RWPE2 (cell line): ENCODE measurements at regions not wholly inside any gene's neighbourhood (a gene's known extent, or its start where the extent isn't known, plus 50 kb on each side); places are given as distances from the start of the nearest gene placed in this dataset.

ENCODE experiments used
- ATAC-seq: fragments of 200-7000 bp; cut with Tn5 transposase; 3 replicates; pipeline ENCODE4 v1.9.1; 2021; ENCODE audit warnings: low read depth
- DNase-seq: peaks from one replicate; pipeline ENCODE4 v3.0.0-alpha.2; 2020; ENCODE audit warnings: low spot score
- H3K27ac ChIP-seq: fragments of 450-650 bp; 2 replicates; pipeline ENCODE4 v1.5.1; 2017; ENCODE audit warnings: mild to moderate bottlenecking; ENCODE audit not compliant: poor library complexity, severe bottlenecking
- H3K27me3 ChIP-seq: fragments of 250-450 bp; sonication (Bioruptor Pico); 2 replicates; pipeline ENCODE4 v1.5.1; 2021; ENCODE audit warnings: mild to moderate bottlenecking, moderate library complexity; ENCODE audit not compliant: insufficient read depth, poor library complexity, severe bottlenecking
- H3K36me3 ChIP-seq: fragments of 250-450 bp; sonication (Bioruptor Pico); 2 replicates; pipeline ENCODE4 v1.5.1; 2020; ENCODE audit warnings: low read depth, mild to moderate bottlenecking, moderate library complexity
- H3K4me1 ChIP-seq: fragments of 250-450 bp; sonication (Bioruptor Pico); 2 replicates; pipeline ENCODE4 v1.5.1; 2021; ENCODE audit warnings: mild to moderate bottlenecking, moderate library complexity; ENCODE audit not compliant: insufficient read depth, poor library complexity, severe bottlenecking
- H3K4me3 ChIP-seq: fragments of 250-450 bp; sonication (Bioruptor Pico); 2 replicates; pipeline ENCODE4 v1.5.1; 2021; ENCODE audit warnings: mild to moderate bottlenecking, moderate library complexity; ENCODE audit not compliant: severe bottlenecking
- H3K9me3 ChIP-seq: fragments of 250-450 bp; sonication (Bioruptor Pico); 2 replicates; pipeline ENCODE4 v1.5.1; 2021; ENCODE audit warnings: mild to moderate bottlenecking, moderate library complexity; ENCODE audit not compliant: severe bottlenecking
- CTCF ChIP-seq: fragments of 450-650 bp; IDR thresholded peaks from one replicate; pipeline ENCODE4 v1.5.1; 2017; ENCODE audit warnings: mild to moderate bottlenecking, moderate library complexity; ENCODE audit not compliant: poor library complexity, severe bottlenecking

GRCh38 chr6:144617191-144617590, 332.1 kb downstream of the UTRN start:
- no peaks in the 10 kb centered on the region for H3K4me1 ChIP-seq

GRCh38 chr6:144617708-144618107, 332.6 kb downstream of the UTRN start:
- Histone ChIP-seq H3K4me1 (no peaks in the 10 kb centered on the region), H3K36me3 (no peaks in the 10 kb centered on the region), H3K4me3 (no peak overlapping the region), H3K27me3 (no peaks in the 10 kb centered on the region), H3K27ac (no peak overlapping the region), H3K9me3 (no peaks in the 10 kb centered on the region)
- no peak for DNase-seq
- no peak for ATAC-seq
- no peak for TF ChIP-seq CTCF

More at GRCh38 chr6:144617191-144617590, 332.1 kb downstream of the UTRN start:
- no peak for ATAC-seq
- Histone ChIP-seq H3K27me3 (no peaks in the 10 kb centered on the region), H3K36me3 (no peaks in the 10 kb centered on the region), H3K4me3 (no peak overlapping the region), H3K9me3 (no peaks in the 10 kb centered on the region), H3K27ac (no peak overlapping the region)
- DNase-seq, result no peak
- no peak for TF ChIP-seq CTCF

GRCh38 chr6:144619966-144620365, 334.8 kb downstream of the UTRN start:
- no peak for TF ChIP-seq CTCF
- DNase-seq (no peak), ATAC-seq (no peak)
- Histone ChIP-seq H3K4me3 (no peak overlapping the region), H3K27ac (no peak overlapping the region), H3K36me3 (no peaks in the 10 kb centered on the region), H3K27me3 (no peaks in the 10 kb centered on the region), H3K4me1 (no peaks in the 10 kb centered on the region), H3K9me3 (no peaks in the 10 kb centered on the region)

- Histone ChIP-seq H3K4me3 (no peak overlapping the region), H3K9me3 (no peaks in the 10 kb centered on the region), H3K4me1 (no peaks in the 10 kb centered on the region), H3K27ac (no peak overlapping the region), H3K36me3 (no peaks in the 10 kb centered on the region), H3K27me3 (no peaks in the 10 kb centered on the region)
- ATAC-seq (no peak), DNase-seq (no peak)
- no peak for TF ChIP-seq CTCF
Measured at GRCh38 chr6:144621332-144621731, 336.2 kb downstream of the UTRN start.

GRCh38 chr6:144624246-144624645, 339.1 kb downstream of the UTRN start:
- no peak for TF ChIP-seq CTCF
- no peak overlapping the region for H3K4me3 ChIP-seq
- ATAC-seq (no peak), DNase-seq (no peak)
- no peaks in the 10 kb centered on the region for H3K27me3 ChIP-seq
- H3K4me1 ChIP-seq, result no peaks in the 10 kb centered on the region
- no peaks in the 10 kb centered on the region for H3K9me3 ChIP-seq
- H3K27ac ChIP-seq, result no peak overlapping the region
- no peaks in the 10 kb centered on the region for H3K36me3 ChIP-seq
